NCI-H128 (cell line): ENCODE measurements at regions not wholly inside any gene's neighbourhood (a gene's known extent, or its start where the extent isn't known, plus 50 kb on each side); places are given as distances from the start of the nearest gene placed in this dataset.

Experiments used
- DNase-seq: peaks from one replicate; lab custom pipeline; 2025; ENCODE audit not compliant: unreplicated experiment; lab: John Stamatoyannopoulos, UW

GRCh38 chr2:66888791-66889631 is 454.1 kb downstream of the MEIS1 start:
- no peak for DNase-seq

GRCh38 chr2:66889632-66889882 is 454.6 kb downstream of the MEIS1 start:
- DNase-seq = no peak

- DNase-seq = no peak
Measured at GRCh38 chr2:66890166-66890742, 455.3 kb downstream of the MEIS1 start.

- no peak for DNase-seq
Measured at GRCh38 chr2:66895206-66895605, 460.3 kb downstream of the MEIS1 start.

- DNase-seq = no peak
Measured at GRCh38 chr2:66896131-66896530, 461.2 kb downstream of the MEIS1 start.

GRCh38 chr2:66897181-66897580 is 462.3 kb downstream of the MEIS1 start:
- no peak for DNase-seq

GRCh38 chr2:66897691-66898150 is 462.8 kb downstream of the MEIS1 start:
- no peak for DNase-seq

GRCh38 chr2:66899109-66899508 is 464.2 kb downstream of the MEIS1 start:
- no peak for DNase-seq

- DNase-seq = no peak
Measured at GRCh38 chr2:66899648-66900047, 464.7 kb downstream of the MEIS1 start.

- DNase-seq = no peak
Measured at GRCh38 chr2:66901344-66901743, 466.4 kb downstream of the MEIS1 start.

GRCh38 chr2:66903183-66903582 is 468.3 kb downstream of the MEIS1 start:
- DNase-seq = no peak

GRCh38 chr2:66903745-66904465 is 469.0 kb downstream of the MEIS1 start:
- DNase-seq = no peak

GRCh38 chr2:66915237-66915636 is 480.3 kb downstream of the MEIS1 start:
- DNase-seq = no peak

- no peak for DNase-seq
Measured at GRCh38 chr2:66919286-66919685, 477.8 kb upstream of the ETAA1 start.

- DNase-seq = no peak
Measured at GRCh38 chr2:66920415-66920814, 476.7 kb upstream of the ETAA1 start.

- DNase-seq = no peak
Measured at GRCh38 chr2:66925128-66925527, 472.0 kb upstream of the ETAA1 start.

GRCh38 chr2:66926594-66927112 is 470.5 kb upstream of the ETAA1 start:
- DNase-seq = no peak

- DNase-seq = no peak
Measured at GRCh38 chr2:66929632-66930338, 467.3 kb upstream of the ETAA1 start.

- DNase-seq = no peak
Measured at GRCh38 chr2:66930339-66931220, 466.6 kb upstream of the ETAA1 start.

GRCh38 chr2:66938471-66938967 is 458.6 kb upstream of the ETAA1 start:
- DNase-seq = no peak
